ENCODE measurements at regions not wholly inside any gene's neighbourhood (a gene's known extent, or its start where the extent isn't known, plus 50 kb on each side); places are given as distances from the start of the nearest gene placed in this dataset.

DNA sequence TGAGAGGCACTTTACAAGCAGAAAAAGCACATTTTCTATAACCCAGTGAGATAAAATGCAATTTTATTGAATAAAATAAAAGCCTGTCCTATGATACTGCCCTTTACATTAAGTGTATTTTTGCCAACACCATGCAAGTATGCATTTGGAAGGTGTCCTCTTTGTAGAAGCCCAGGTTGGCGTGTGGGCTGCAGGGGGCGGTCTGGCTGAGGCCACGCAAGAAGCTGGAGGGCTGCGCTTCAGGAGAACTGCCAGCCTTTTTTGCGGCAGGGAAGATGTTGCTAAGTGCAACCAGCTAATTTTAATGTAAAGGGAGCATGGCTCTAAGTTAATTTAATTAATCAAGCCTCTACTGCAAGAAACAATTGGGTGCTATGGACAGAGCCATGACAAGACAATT lies 562.8 kb upstream of the SALL3 start:
- no peak overlapping the region for H3K27ac ChIP-seq (ENCODE audit: low read depth, low read length)
- no peaks in the 10 kb centered on the region for H3K4me1 ChIP-seq (ENCODE audit: control insufficient read depth, low read length)
- H3K4me2 ChIP-seq (ENCODE audit: low read length): no peak overlapping the region
- H3K36me3 ChIP-seq (ENCODE audit: control insufficient read depth, low read length): no peaks in the 10 kb centered on the region
- TF ChIP-seq EZH2phosphoT487 (IDR thresholded peaks at IDR 0.05; ENCODE audit: borderline replicate concordance, low read length) (no peak), CTCF (IDR thresholded peaks at IDR 0.05; ENCODE audit: low read depth, low read length, poor library complexity, severe bottlenecking) (no peak)
- no peaks in the 10 kb centered on the region for H3K79me2 ChIP-seq (ENCODE audit: control insufficient read depth, low read length)
- no peaks in the 10 kb centered on the region for H3K27me3 ChIP-seq (ENCODE audit: control insufficient read depth, low read length)
- H4K20me1 ChIP-seq (ENCODE audit: control insufficient read depth, insufficient read depth, low read depth, low read length): no peaks in the 10 kb centered on the region
- peaks cover 4% of the 10 kb centered on the region; the same call in 1 of the 2 replicates for H3K9me3 ChIP-seq (ENCODE audit: control insufficient read depth, insufficient read depth, low read length)
- H3K9me2 ChIP-seq (replicated peaks; ENCODE audit: control insufficient read depth, low read length): no peaks in the 10 kb centered on the region
- H3F3A ChIP-seq (ENCODE audit: control insufficient read depth, insufficient read depth): no peaks in the 10 kb centered on the region
- no peak overlapping the region for H3K4me3 ChIP-seq (ENCODE audit: low read length)

GRCh38 chr18:78418379-78418778 lies 561.2 kb upstream of the SALL3 start:
- H4K20me1 ChIP-seq (ENCODE audit: control insufficient read depth, insufficient read depth, low read depth, low read length): no peaks in the 10 kb centered on the region
- TF ChIP-seq CTCF (IDR thresholded peaks at IDR 0.05; ENCODE audit: low read depth, low read length, poor library complexity, severe bottlenecking) (no peak), EZH2phosphoT487 (IDR thresholded peaks at IDR 0.05; ENCODE audit: borderline replicate concordance, low read length) (no peak)
- H3K27ac ChIP-seq (ENCODE audit: low read depth, low read length): no peak overlapping the region
- no peak overlapping the region for H3K4me2 ChIP-seq (ENCODE audit: low read length)
- no peaks in the 10 kb centered on the region for H3K79me2 ChIP-seq (ENCODE audit: control insufficient read depth, low read length)
- no peaks in the 10 kb centered on the region for H3K4me1 ChIP-seq (ENCODE audit: control insufficient read depth, low read length)
- peaks cover 5% of the 10 kb centered on the region; the same call in 1 of the 2 replicates for H3K9me3 ChIP-seq (ENCODE audit: control insufficient read depth, insufficient read depth, low read length)
- H3K9me2 ChIP-seq (replicated peaks; ENCODE audit: control insufficient read depth, low read length): no peaks in the 10 kb centered on the region
- no peak overlapping the region for H3K4me3 ChIP-seq (ENCODE audit: low read length)
- no peaks in the 10 kb centered on the region for H3K36me3 ChIP-seq (ENCODE audit: control insufficient read depth, low read length)
- no peaks in the 10 kb centered on the region for H3K27me3 ChIP-seq (ENCODE audit: control insufficient read depth, low read length)
- no peaks in the 10 kb centered on the region for H3F3A ChIP-seq (ENCODE audit: control insufficient read depth, insufficient read depth)

DNA sequence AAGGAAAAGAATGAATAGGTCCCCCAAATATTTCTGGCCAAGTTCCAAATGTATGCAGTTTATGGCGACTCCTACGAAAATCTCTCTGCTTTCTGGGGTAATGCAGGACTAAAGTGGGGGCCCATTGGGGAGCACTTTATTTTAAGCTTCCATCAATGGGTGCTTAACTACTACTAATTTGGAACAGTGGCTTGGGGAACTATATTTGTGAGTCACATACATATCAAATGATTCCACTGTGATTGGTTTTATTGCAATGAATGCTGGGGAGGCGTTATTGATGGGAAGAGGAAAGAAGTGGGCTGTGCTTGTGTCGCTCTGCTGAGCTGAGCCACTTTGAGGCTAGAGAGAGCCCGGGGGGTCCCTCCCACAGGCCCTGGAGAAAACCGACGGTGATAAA lies 560.4 kb upstream of the SALL3 start:
- no peak overlapping the region for H3K4me3 ChIP-seq (ENCODE audit: low read length)
- H3F3A ChIP-seq (ENCODE audit: control insufficient read depth, insufficient read depth): no peaks in the 10 kb centered on the region
- H3K9me2 ChIP-seq (replicated peaks; ENCODE audit: control insufficient read depth, low read length): no peaks in the 10 kb centered on the region
- peaks cover 5% of the 10 kb centered on the region; the same call in 1 of the 2 replicates for H3K9me3 ChIP-seq (ENCODE audit: control insufficient read depth, insufficient read depth, low read length)
- H3K79me2 ChIP-seq (ENCODE audit: control insufficient read depth, low read length): no peaks in the 10 kb centered on the region
- no peak overlapping the region for H3K27ac ChIP-seq (ENCODE audit: low read depth, low read length)
- TF ChIP-seq EZH2phosphoT487 (IDR thresholded peaks at IDR 0.05; ENCODE audit: borderline replicate concordance, low read length) (no peak), CTCF (IDR thresholded peaks at IDR 0.05; ENCODE audit: low read depth, low read length, poor library complexity, severe bottlenecking) (no peak)
- no peaks in the 10 kb centered on the region for H3K27me3 ChIP-seq (ENCODE audit: control insufficient read depth, low read length)
- no peaks in the 10 kb centered on the region for H3K36me3 ChIP-seq (ENCODE audit: control insufficient read depth, low read length)
- H3K4me2 ChIP-seq (ENCODE audit: low read length): no peak overlapping the region
- H3K4me1 ChIP-seq (ENCODE audit: control insufficient read depth, low read length): no peaks in the 10 kb centered on the region
- no peaks in the 10 kb centered on the region for H4K20me1 ChIP-seq (ENCODE audit: control insufficient read depth, insufficient read depth, low read depth, low read length)
